ENCODE measurements at regions not wholly inside any gene's neighbourhood (a gene's known extent, or its start where the extent isn't known, plus 50 kb on each side); places are given as distances from the start of the nearest gene placed in this dataset.

DNA sequence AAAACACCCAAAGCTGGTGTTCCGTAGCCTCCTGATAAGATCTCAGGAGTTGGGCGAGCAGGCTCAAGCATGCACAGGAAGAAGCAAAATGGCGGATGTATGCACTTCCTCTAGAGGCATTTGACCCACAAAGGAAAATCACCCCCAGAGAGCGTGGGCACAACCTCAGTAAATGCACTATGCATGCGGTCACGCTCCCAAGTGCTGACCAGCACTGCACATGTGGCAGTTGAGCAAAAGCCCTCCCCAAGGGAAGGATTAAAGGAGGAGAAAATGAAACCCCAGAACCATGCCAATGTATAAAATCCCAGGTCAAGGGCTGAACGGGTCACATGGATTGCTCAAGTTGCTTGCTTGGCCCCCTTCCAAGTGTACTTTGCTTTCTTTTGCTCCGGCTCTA, 289.4 kb upstream of the IGF1R start (continued):
- TF ChIP-seq, protein P1, sequence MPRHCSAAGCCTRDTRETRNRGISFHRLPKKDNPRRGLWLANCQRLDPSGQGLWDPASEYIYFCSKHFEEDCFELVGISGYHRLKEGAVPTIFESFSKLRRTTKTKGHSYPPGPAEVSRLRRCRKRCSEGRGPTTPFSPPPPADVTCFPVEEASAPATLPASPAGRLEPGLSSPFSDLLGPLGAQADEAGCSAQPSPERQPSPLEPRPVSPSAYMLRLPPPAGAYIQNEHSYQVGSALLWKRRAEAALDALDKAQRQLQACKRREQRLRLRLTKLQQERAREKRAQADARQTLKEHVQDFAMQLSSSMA (CRISPR knock-in tag; IDR thresholded peaks at IDR 0.05) = no peak
- TF ChIP-seq ZNF212 (CRISPR knock-in tag; IDR thresholded peaks at IDR 0.05) = no peak
- TF ChIP-seq, protein P2, sequence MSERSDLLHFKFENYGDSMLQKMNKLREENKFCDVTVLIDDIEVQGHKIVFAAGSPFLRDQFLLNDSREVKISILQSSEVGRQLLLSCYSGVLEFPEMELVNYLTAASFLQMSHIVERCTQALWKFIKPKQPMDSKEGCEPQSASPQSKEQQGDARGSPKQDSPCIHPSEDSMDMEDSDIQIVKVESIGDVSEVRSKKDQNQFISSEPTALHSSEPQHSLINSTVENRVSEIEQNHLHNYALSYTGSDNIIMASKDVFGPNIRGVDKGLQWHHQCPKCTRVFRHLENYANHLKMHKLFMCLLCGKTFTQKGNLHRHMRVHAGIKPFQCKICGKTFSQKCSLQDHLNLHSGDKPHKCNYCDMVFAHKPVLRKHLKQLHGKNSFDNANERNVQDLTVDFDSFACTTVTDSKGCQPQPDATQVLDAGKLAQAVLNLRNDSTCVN (CRISPR knock-in tag; IDR thresholded peaks at IDR 0.05) = no peak
- no peak for TF ChIP-seq PRMT5 (CRISPR knock-in tag; IDR thresholded peaks at IDR 0.05)
- TF ChIP-seq, protein P3, sequence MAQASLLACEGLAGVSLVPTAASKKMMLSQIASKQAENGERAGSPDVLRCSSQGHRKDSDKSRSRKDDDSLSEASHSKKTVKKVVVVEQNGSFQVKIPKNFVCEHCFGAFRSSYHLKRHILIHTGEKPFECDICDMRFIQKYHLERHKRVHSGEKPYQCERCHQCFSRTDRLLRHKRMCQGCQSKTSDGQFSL (CRISPR knock-in tag; IDR thresholded peaks at IDR 0.05) = no peak
- TF ChIP-seq, protein P3 (tag; IDR thresholded peaks at IDR 0.05) = no peak

DNA sequence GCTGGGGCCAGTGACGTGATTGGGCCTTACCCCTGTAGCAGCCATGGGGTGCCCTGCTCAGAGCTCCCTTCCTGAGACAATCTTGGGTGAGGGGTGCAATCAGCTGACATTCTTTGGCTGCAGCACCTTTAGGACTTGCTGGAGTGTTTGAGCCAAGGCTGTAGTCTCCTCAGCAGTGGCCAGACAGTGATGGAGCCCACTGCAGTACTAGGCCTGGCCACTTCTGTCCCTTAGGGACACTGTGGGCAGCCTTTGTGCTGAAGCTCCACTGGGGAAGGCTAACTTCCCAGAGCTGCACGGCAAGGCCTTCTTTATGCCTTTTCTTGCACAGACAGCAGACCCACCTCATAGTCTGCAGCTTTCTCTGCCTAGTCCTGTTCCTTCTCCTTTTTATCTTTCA, 284.9 kb upstream of the IGF1R start:
- FAIRE-seq (no peak), ATAC-seq (peak; percentile 48; the same call in 2 of the 3 replicates), DNase-seq (ENCODE audit: extremely low read depth in 1 of 4, low spot score in 3 of 4) (no peak)
- 0% methylated on average over 2 of the region's 2 CpGs for WGBS (ENCODE audit: insufficient coverage, low coverage, missing lambda C conversion rate)
- Histone ChIP-seq H3K4me3 (no peak overlapping the region), H3K9ac (ENCODE audit: insufficient read depth in 1 of 2, low read depth in 2 of 2, low read length in 2 of 2) (no peak overlapping the region), H3K9me3 (replicated peaks; ENCODE audit: control insufficient read depth, insufficient read depth, low read depth, low read length) (no peaks in the 10 kb centered on the region), H3K79me2 (ENCODE audit: control insufficient read depth, insufficient read depth, low read length) (no peaks in the 10 kb centered on the region), H3K27me3 (ENCODE audit: control insufficient read depth in 2 of 2, insufficient read depth in 2 of 2, low read length in 2 of 2) (no peaks in the 10 kb centered on the region), H3K4me1 (replicated peaks in 1 of 2; ENCODE audit: control insufficient read depth in 2 of 2, insufficient read depth in 2 of 2, low read length in 2 of 2) (no peaks in the 10 kb centered on the region), H3K27ac (ENCODE audit: extremely low read depth, low read depth, low read length) (no peak overlapping the region), H3K9me1 (ENCODE audit: control insufficient read depth, insufficient read depth, low read length) (no peaks in the 10 kb centered on the region), H4K20me1 (replicated peaks; ENCODE audit: control insufficient read depth, insufficient read depth, low read length) (no peaks in the 10 kb centered on the region), H3K36me3 (ENCODE audit: control insufficient read depth, insufficient read depth, low read length) (no peaks in the 10 kb centered on the region), H2AFZ (ENCODE audit: low read depth, low read length) (no peak overlapping the region), H3K4me2 (ENCODE audit: insufficient read depth, low read length) (no peak overlapping the region)
- POLR2A ChIA-PET = interaction anchor here (0.6 kb wide), 1 partner anchor 10 kb away, joined by 3 read pairs; no protein-coding TSS in a partner anchor
- in situ Hi-C loops (cut with MboI) (no loop called here), intact Hi-C loops (cut with micrococcal nuclease) (no loop called here)
- CTCF ChIA-PET (ENCODE audit: low intra/inter-chr PET ratio) = no interaction called here
- TF ChIP-seq CBFA2T3 (IDR thresholded peaks at IDR 0.05) = no peak
- no TSS peak for BruUV-seq (replicated peaks)
